ENCODE measurements at regions not wholly inside any gene's neighbourhood (a gene's known extent, or its start where the extent isn't known, plus 50 kb on each side); places are given as distances from the start of the nearest gene placed in this dataset.

DNA sequence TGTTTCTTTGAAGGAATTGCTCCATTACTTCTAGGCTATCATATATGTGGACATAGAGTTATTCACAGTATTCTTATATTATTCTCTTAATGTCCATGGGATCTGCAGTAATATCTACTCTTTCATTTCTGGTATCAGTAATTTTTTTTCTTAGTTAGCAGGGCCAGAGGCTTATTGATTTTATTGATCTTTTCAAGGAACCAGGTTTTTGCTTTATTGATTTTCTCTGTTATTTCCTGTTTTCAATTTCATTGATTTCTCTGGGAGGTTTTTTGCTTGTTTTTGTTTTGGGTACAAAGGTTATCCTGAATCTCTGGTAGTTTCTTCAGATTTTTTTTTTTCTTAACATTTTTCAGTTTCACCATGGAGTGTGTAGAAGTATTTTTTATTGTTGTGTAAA is 60.1 kb upstream of the AP4E1 start:
- TF ChIP-seq EGR1 (IDR thresholded peaks at IDR 0.05; ENCODE audit: low read depth in 2 of 2) (no peak), TAF1 (conservative IDR thresholded peaks at IDR 0.05) (no peak), YY1 (IDR thresholded peaks at IDR 0.05) (no peak), GABPA (IDR thresholded peaks at IDR 0.05 in 1 of 2, conservative IDR thresholded peaks at IDR 0.05 in 1 of 2) (no peak), RAD21 (IDR thresholded peaks at IDR 0.05) (no peak)
- TF ChIP-seq, protein P1, sequence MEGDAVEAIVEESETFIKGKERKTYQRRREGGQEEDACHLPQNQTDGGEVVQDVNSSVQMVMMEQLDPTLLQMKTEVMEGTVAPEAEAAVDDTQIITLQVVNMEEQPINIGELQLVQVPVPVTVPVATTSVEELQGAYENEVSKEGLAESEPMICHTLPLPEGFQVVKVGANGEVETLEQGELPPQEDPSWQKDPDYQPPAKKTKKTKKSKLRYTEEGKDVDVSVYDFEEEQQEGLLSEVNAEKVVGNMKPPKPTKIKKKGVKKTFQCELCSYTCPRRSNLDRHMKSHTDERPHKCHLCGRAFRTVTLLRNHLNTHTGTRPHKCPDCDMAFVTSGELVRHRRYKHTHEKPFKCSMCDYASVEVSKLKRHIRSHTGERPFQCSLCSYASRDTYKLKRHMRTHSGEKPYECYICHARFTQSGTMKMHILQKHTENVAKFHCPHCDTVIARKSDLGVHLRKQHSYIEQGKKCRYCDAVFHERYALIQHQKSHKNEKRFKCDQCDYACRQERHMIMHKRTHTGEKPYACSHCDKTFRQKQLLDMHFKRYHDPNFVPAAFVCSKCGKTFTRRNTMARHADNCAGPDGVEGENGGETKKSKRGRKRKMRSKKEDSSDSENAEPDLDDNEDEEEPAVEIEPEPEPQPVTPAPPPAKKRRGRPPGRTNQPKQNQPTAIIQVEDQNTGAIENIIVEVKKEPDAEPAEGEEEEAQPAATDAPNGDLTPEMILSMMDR (IDR thresholded peaks at IDR 0.05; ENCODE audit: low read depth, low read length, missing input control) = no peak
- TF ChIP-seq, protein P2, sequence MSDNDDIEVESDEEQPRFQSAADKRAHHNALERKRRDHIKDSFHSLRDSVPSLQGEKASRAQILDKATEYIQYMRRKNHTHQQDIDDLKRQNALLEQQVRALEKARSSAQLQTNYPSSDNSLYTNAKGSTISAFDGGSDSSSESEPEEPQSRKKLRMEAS (IDR thresholded peaks at IDR 0.05) = no peak
